GM23338 (cell line): ENCODE measurements at regions not wholly inside any gene's neighbourhood (a gene's known extent, or its start where the extent isn't known, plus 50 kb on each side); places are given as distances from the start of the nearest gene placed in this dataset.

ENCODE experiments used
- ATAC-seq: fragments of 200-7000 bp; cut with Tn5 transposase; 3 replicates; pipeline ENCODE4 v1.9.1; 2020
- DNase-seq: peaks from one replicate; pipeline ENCODE4 v3.0.0-alpha.2; 2015; ENCODE audit warnings: low spot score
- H2AFZ ChIP-seq: fragments of 200-600 bp; sonication (generic); 2 replicates; pipeline ENCODE4 v1.8.0; 2016; ENCODE audit warnings: antibody characterized with exemption, mild to moderate bottlenecking, moderate library complexity
- H3F3A ChIP-seq: fragments of 200-600 bp; sonication (generic); replicated peaks from 2 replicates; pipeline ENCODE4 v1.8.0; 2017; ENCODE audit warnings: antibody characterized with exemption, mixed run types, low read depth
- H3K27ac ChIP-seq: fragments of 200-600 bp; sonication (generic); 2 replicates; pipeline ENCODE4 v1.6.1; 2016; ENCODE audit warnings: low read depth
- H3K27me3 ChIP-seq: fragments of 200-600 bp; sonication (generic); 2 replicates; pipeline ENCODE4 v1.8.0; 2016; ENCODE audit warnings: mild to moderate bottlenecking, mixed run types, moderate library complexity; ENCODE audit not compliant: insufficient read depth
- H3K36me3 ChIP-seq: fragments of 200-600 bp; sonication (generic); 2 replicates; pipeline ENCODE4 v1.8.0; 2016; ENCODE audit warnings: mild to moderate bottlenecking; ENCODE audit not compliant: insufficient read depth
- H3K4me1 ChIP-seq: fragments of 200-600 bp; sonication (generic); 2 replicates; pipeline ENCODE4 v1.8.0; 2016; ENCODE audit warnings: mild to moderate bottlenecking, moderate library complexity; ENCODE audit not compliant: insufficient read depth
- H3K4me2 ChIP-seq: fragments of 200-600 bp; sonication (generic); 2 replicates; pipeline ENCODE4 v1.7.1; 2017; ENCODE audit warnings: mixed run types
- H3K4me3 ChIP-seq: fragments of 200-600 bp; sonication (generic); 2 replicates; pipeline ENCODE4 v1.6.1; 2016; ENCODE audit warnings: mixed run types
- H3K79me2 ChIP-seq: fragments of 200-600 bp; sonication (generic); replicated peaks from 2 replicates; pipeline ENCODE4 v1.8.0; 2017; ENCODE audit warnings: mild to moderate bottlenecking; ENCODE audit not compliant: insufficient read depth
- H3K9me2 ChIP-seq: fragments of 200-600 bp; sonication (generic); 2 replicates; pipeline ENCODE4 v1.8.0; 2017; ENCODE audit not compliant: insufficient read depth
- H4K20me1 ChIP-seq: fragments of 200-600 bp; sonication (generic); replicated peaks from 2 replicates; pipeline ENCODE4 v1.8.0; 2017; ENCODE audit warnings: mild to moderate bottlenecking; ENCODE audit not compliant: insufficient read depth
- H3K27ac Mint-ChIP-seq: 2 replicates; pipeline ENCODE4 v1.8.0; 2020; ENCODE audit warnings: inconsistent platforms, mild to moderate bottlenecking, moderate library complexity, mixed read lengths
- H3K27me3 Mint-ChIP-seq: 3 replicates; pipeline ENCODE4 v1.8.0; 2022; ENCODE audit warnings: low read depth, mild to moderate bottlenecking, moderate library complexity, mixed read lengths, inconsistent platforms; ENCODE audit not compliant: insufficient read depth, poor library complexity
- H3K36me3 Mint-ChIP-seq: 3 replicates; pipeline ENCODE4 v1.8.0; 2021; ENCODE audit warnings: low read depth, mild to moderate bottlenecking, inconsistent platforms, moderate library complexity, mixed read lengths
- H3K4me1 Mint-ChIP-seq: 3 replicates; pipeline ENCODE4 v1.8.0; 2020; ENCODE audit warnings: mild to moderate bottlenecking, inconsistent platforms, mixed read lengths
- H3K4me3 Mint-ChIP-seq: 3 replicates; pipeline ENCODE4 v1.8.0; 2021; ENCODE audit warnings: moderate library complexity, mild to moderate bottlenecking, inconsistent platforms, mixed read lengths
- H3K9me3 Mint-ChIP-seq: 3 replicates; pipeline ENCODE4 v1.8.0; 2020; ENCODE audit warnings: moderate library complexity, mild to moderate bottlenecking, inconsistent platforms, mixed read lengths
- CREB1 ChIP-seq: fragments of 250-450 bp; sonication (Bioruptor Pico); IDR thresholded peaks from 2 replicates; pipeline ENCODE4 v1.5.0; 2020; ENCODE audit warnings: low read depth, mild to moderate bottlenecking, moderate library complexity
- ETS1 ChIP-seq: IDR thresholded peaks from 2 replicates; pipeline ENCODE4 v1.6.1; 2016; ENCODE audit warnings: antibody characterized with exemption
- EZH2phosphoT487 ChIP-seq: fragments of 200-600 bp; sonication (generic); IDR thresholded peaks from one replicate; pipeline ENCODE4 v1.8.1; 2018; ENCODE audit warnings: antibody characterized with exemption; ENCODE audit not compliant: unreplicated experiment
- POLR2AphosphoS5 ChIP-seq: IDR thresholded peaks from 2 replicates; pipeline ENCODE4 v1.6.1; 2016; ENCODE audit warnings: antibody characterized with exemption, low read depth
- REST ChIP-seq: IDR thresholded peaks from one replicate; pipeline ENCODE4 v1.6.1; 2018; ENCODE audit warnings: antibody characterized with exemption; ENCODE audit not compliant: unreplicated experiment
- ZNF462 ChIP-seq: fragments of 250-450 bp; sonication (Bioruptor Pico); IDR thresholded peaks from 2 replicates; pipeline ENCODE4 v1.5.0; 2020; ENCODE audit warnings: mild to moderate bottlenecking, moderate library complexity

GRCh38 chr11:10931761-10932670 lies 74.2 kb upstream of the ZBED5 start:
- ATAC-seq (peak; percentile 17), DNase-seq (peak; percentile 72)
- no peaks in the 10 kb centered on the region for H3K36me3 Mint-ChIP-seq
- Histone ChIP-seq H3K27me3 (peaks cover 23% of the 10 kb centered on the region), H4K20me1 (no peaks in the 10 kb centered on the region), H3K27ac (peak overlapping the region; percentile 88), H3K79me2 (no peaks in the 10 kb centered on the region), H3K4me3 (peak overlapping the region; percentile 75), H3F3A (no peaks in the 10 kb centered on the region), H2AFZ (peak overlapping the region; percentile 98), H3K9me2 (no peaks in the 10 kb centered on the region), H3K36me3 (no peaks in the 10 kb centered on the region), H3K4me2 (peak overlapping the region; percentile 90), H3K4me1 (peaks cover 9% of the 10 kb centered on the region)
- peaks cover 18% of the 10 kb centered on the region for H3K27me3 Mint-ChIP-seq
- no peak overlapping the region; the same call in 1 of the 2 replicates for H3K27ac Mint-ChIP-seq
- H3K4me1 Mint-ChIP-seq, result peaks cover 19% of the 10 kb centered on the region
- TF ChIP-seq POLR2AphosphoS5, result no peak
- TF ChIP-seq REST, result no peak
- no peak for TF ChIP-seq EZH2phosphoT487
- TF ChIP-seq ETS1, result no peak
- no peak for TF ChIP-seq CREB1 (CRISPR knock-in tag)
- H3K4me3 Mint-ChIP-seq, result peak overlapping the region; percentile 83
- peaks cover 4% of the 10 kb centered on the region; the same call in 1 of the 3 replicates for H3K9me3 Mint-ChIP-seq

- peaks cover 9% of the 10 kb centered on the region for H3K4me1 ChIP-seq
- Mint-ChIP-seq H3K36me3 (no peaks in the 10 kb centered on the region), H3K4me3 (peak overlapping the region; percentile 83), H3K4me1 (peaks cover 19% of the 10 kb centered on the region), H3K27ac (no peak overlapping the region; the same call in 1 of the 2 replicates), H3K9me3 (peaks cover 4% of the 10 kb centered on the region; the same call in 1 of the 3 replicates), H3K27me3 (peaks cover 18% of the 10 kb centered on the region)
- H3F3A ChIP-seq, result no peaks in the 10 kb centered on the region
- peak; percentile 79 for DNase-seq
- H3K36me3 ChIP-seq, result no peaks in the 10 kb centered on the region
- peaks cover 23% of the 10 kb centered on the region for H3K27me3 ChIP-seq
- H3K79me2 ChIP-seq, result no peaks in the 10 kb centered on the region
- TF ChIP-seq ZNF462 (CRISPR knock-in tag), result no peak
- TF ChIP-seq CREB1 (CRISPR knock-in tag), result peak; percentile 48
- H3K27ac ChIP-seq, result peak overlapping the region; percentile 88; the same call in 1 of the 2 replicates
- peak overlapping the region; percentile 98 for H2AFZ ChIP-seq
- peak overlapping the region; percentile 75 for H3K4me3 ChIP-seq
- H3K9me2 ChIP-seq, result no peaks in the 10 kb centered on the region
- H4K20me1 ChIP-seq, result no peaks in the 10 kb centered on the region
- peak; percentile 68 for ATAC-seq
- H3K4me2 ChIP-seq, result peak overlapping the region; percentile 90
These were observed 73.3 kb upstream of the ZBED5 start for GRCh38 chr11:10930972-10931760.
